Breast epithelium (tissue), 3 donors: ENCODE measurements at regions not wholly inside any gene's neighbourhood (a gene's known extent, or its start where the extent isn't known, plus 50 kb on each side); places are given as distances from the start of the nearest gene placed in this dataset.

Experiments
- POLR2A ChIP-seq: fragments of 450-650 bp; IDR thresholded peaks from one replicate; pipeline ENCODE4 v1.6.1; 2016; ENCODE audit warnings: antibody characterized with exemption, mild to moderate bottlenecking, moderate library complexity
- POLR2AphosphoS5 ChIP-seq, 3 donors: sonication (generic); formaldehyde crosslinking; IDR thresholded peaks; one replicate each; pipeline ENCODE4 v1.6.1; 2017; ENCODE audit warnings: antibody characterized with exemption in 3 of 3
- TF ChIP-seq, protein P1 (sequence below), 3 donors: fragments of 450-650 bp; IDR thresholded peaks; one replicate each; pipeline ENCODE4 v1.5.1; 2016 to 2017; ENCODE audit warnings: antibody characterized with exemption in 3 of 3, mild to moderate bottlenecking in 3 of 3, moderate library complexity in 3 of 3

- TF ChIP-seq, protein P1, sequence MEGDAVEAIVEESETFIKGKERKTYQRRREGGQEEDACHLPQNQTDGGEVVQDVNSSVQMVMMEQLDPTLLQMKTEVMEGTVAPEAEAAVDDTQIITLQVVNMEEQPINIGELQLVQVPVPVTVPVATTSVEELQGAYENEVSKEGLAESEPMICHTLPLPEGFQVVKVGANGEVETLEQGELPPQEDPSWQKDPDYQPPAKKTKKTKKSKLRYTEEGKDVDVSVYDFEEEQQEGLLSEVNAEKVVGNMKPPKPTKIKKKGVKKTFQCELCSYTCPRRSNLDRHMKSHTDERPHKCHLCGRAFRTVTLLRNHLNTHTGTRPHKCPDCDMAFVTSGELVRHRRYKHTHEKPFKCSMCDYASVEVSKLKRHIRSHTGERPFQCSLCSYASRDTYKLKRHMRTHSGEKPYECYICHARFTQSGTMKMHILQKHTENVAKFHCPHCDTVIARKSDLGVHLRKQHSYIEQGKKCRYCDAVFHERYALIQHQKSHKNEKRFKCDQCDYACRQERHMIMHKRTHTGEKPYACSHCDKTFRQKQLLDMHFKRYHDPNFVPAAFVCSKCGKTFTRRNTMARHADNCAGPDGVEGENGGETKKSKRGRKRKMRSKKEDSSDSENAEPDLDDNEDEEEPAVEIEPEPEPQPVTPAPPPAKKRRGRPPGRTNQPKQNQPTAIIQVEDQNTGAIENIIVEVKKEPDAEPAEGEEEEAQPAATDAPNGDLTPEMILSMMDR (IDR thresholded peaks at IDR 0.05) = no peak
- no peak for TF ChIP-seq POLR2A
- TF ChIP-seq POLR2AphosphoS5 (IDR thresholded peaks at IDR 0.05) = no peak
These were observed 676.4 kb upstream of the HS6ST1 start for GRCh38 chr2:128995086-128995485.
